Uterus (tissue), 2 donors: ENCODE measurements at regions not wholly inside any gene's neighbourhood (a gene's known extent, or its start where the extent isn't known, plus 50 kb on each side); places are given as distances from the start of the nearest gene placed in this dataset.

Source experiments
- CTCF ChIP-seq, 4 experiments: fragments of 200-600 bp in 2 of 4; fragments of 450-650 bp in 2 of 4; sonication (generic) in 2 of 4; IDR thresholded peaks; one replicate each; pipeline ENCODE4 v1.5.1; 2016 to 2019; ENCODE audit warnings: antibody characterized with exemption in 4 of 4, mild to moderate bottlenecking in 2 of 4, moderate library complexity in 1 of 4
- POLR2A ChIP-seq, 2 donors: fragments of 450-650 bp; IDR thresholded peaks; one replicate each; pipeline ENCODE4 v1.6.1; 2016; ENCODE audit warnings: antibody characterized with exemption in 2 of 2, mild to moderate bottlenecking in 1 of 2, moderate library complexity in 1 of 2

- TF ChIP-seq CTCF (IDR thresholded peaks at IDR 0.05) (no peak), POLR2A (IDR thresholded peaks at IDR 0.05) (no peak)
Measured at GRCh38 chr12:84172823-84173424, 739.7 kb downstream of the SLC6A15 start.
